Activated T-cell treated with anti-CD3 and anti-CD28 coated beads for 4 hours (primary cell): ENCODE measurements at regions not wholly inside any gene's neighbourhood (a gene's known extent, or its start where the extent isn't known, plus 50 kb on each side); places are given as distances from the start of the nearest gene placed in this dataset.
"Not testable (repeated sequence)": the region's sequence is repeated elsewhere in the genome, so short reads cannot be mapped to it uniquely, and the experiment has no call there.

ENCODE experiments used
- DNase-seq: peaks from one replicate; pipeline ENCODE4 v3.0.0-alpha.2; 2020

DNA sequence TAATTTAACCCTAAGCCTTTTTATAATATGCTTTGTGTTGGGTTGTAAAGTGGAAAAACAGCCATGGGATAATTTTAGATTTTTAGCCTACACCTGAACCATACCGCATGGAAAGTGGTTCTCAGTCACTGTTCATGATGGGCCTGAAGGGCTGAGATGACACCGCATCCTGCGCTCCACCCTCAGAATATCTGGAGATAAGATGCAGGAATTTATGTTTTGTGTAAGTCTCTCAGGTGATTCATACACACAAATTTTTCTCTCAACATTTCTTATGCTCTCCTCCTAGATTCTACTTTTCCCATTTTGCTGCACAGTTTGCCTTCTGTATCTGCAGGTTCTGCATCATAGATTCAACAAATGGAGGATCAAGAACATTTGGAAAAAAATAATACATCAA is 191.3 kb upstream of the PHACTR1 start:
- no peak for DNase-seq

DNA sequence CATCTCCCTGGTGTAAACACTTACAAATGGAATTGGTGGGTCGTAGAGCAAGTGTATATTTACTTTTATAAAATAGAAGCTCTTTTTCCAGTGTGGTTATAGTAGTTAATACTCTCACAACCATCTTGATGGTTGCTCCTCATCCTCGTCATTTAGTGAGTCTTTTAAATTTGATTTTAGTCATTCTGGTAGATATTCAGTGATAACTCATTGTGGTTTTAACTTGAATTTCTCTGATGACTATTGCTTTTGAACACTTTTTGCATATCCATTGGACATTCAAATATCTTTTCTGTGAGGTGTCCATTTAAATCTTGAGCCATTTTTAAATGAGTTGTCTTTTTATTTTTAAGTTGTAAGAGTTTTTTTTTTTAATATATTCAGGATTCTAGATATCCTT is 189.2 kb upstream of the PHACTR1 start:
- DNase-seq, result no peak

DNA sequence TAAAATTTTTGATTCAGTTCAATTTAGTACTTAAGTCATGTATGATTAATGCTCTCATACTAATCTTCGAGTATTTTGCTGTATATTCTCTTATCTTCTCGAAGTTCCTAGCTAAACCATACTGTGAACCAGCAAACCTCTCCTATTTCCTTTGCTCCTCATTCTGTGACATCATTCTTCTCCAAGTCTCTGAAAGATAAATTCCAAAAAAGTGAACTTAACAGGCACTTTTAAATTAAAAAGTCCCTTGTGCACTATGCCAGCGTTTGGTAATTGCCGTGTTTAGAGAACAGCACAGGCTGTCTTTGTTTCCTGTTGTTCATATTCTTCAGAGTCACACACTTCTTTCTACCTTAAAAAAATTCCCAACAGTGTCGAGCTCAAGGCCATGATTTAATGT is 188.4 kb upstream of the PHACTR1 start:
- DNase-seq, result no peak

DNA sequence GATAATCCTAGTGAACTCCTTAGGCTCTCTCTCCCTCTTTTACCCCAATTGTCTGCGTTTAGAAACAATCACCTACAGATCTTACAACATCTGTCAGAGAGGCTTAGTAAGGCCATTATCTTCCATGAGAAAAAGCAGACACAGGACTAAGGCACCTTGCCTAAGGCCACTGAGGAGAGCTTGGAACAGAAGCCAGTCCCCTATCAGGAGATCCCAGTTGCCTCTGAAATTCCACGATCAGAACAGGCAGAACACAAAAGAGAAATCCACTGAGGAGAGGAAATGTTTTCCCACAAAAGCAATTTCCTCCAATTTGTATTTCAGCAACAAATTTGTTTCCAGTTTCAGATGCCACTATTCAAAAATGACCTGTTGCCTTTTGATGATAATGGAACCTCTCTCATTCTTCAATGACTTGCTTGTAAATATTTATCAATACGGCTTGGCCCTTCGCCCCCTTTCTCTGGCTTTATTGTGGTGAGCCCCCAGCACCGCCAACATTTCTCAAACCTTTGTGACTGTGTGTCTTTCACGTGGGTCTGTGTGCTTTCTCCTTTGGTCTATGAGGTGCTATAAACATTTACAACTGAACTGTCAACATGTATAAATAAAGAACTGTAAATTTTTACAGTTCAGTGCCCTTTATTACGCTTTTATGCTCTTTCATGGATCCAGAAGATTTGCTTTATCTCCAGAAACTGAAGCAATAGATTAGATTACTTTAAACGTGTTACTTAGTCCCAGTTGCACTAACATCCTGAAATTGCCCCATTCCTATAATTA is 187.8 kb upstream of the PHACTR1 start:
- no peak for DNase-seq

DNA sequence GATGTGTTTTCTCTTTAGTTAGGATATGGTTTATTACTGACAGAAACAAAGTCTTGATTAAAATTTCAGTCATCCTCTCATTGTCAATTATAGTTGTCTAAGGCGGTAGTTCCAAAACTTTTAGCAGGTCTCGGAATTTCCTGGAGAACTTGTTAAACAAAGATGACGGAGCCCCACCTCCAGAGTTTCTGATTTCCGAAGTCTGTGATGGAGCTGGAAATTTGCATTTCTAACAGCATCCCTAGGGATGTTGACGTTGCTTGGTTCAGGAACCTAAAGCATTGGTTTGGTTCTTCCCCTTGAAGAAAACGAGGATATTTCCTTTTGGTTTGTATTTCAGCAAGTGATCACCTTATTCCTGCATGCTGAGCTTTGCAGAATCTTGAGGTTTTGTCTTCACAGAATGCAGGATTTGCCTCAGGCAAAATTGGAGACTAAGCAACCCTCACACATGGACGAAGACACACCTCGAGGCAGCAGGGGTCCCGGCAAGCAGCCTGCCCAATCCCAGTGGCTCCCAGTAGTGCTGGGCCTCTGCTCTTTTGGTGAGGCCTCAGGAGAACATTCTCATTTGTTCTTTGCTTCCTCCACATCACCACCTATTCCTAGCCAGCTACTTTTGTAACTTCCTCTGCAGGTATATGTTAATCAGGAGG is 187.1 kb upstream of the PHACTR1 start:
- DNase-seq, result no peak

DNA sequence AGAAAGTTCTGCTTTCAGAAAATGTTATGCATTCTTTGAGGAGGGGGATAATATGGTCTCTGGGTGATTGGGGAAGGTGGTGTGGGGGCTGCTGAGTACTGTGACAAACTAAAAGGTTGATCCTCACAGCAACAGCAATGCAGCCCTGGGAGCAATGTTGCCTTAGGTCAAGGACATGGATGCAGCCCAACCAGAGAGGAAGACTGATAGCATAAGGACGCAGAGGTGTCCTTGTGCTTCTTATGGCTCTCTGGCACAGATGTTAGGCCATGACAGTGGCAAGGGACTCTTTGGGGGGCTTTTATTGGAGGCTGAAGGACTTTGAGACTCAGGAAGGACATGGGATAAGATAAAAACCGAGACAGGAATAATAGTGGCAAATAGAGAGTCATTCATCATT is 186.2 kb upstream of the PHACTR1 start:
- DNase-seq, result no peak

DNA sequence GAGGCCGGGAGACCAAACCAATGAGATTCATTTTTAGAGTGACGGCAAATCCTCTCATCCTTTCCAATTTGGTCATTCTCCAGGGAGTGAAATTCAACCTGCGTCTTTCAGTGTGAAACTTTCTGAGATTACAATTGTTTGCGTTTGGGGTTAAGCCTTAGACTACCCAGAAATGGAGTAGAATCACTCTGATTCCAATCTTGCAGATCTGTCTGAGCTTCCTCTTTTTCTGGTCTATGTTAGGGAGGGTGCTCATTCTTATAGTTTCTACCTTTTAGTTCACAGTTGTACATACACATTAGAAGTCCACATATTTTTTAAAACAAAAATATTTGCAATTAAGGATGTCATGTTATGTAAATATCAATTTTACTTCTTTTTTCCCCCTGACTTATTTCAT is 183.0 kb upstream of the PHACTR1 start:
- DNase-seq, result no peak

DNA sequence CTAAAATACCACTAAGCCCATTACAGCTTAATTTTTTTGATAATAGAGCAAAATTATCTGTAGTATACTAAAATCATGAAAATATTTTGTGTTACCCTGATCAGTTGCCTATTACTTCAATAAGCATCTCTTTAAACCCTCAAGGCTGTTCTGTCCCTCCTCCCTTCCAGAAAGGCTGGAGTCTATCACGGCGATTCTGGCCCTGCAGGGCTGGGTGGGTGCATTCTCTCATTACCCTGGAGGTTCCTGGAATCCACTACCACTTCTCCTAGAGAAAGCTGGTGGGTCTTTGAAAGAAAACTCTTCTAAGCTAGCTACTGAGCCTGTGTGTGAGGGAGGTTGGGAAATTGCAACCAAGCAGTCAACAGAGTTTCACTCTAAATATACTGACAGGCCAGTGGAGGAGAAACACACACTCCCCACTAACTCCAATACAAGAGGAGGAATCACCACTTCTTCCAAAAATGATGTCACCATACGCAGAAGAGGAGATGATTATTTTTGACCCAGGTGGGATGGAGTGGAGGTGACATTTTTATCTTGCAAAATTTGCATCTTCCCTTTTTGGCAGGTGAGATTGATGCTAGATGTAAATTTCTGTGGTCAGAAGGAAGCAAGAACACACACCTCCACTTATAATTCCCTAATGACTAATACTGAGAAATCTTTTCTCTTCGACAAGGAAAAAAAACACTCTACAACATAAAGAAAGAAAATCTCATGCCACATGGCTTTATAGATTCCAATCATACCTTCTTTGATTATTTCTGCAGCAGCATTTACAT is 182.3 kb upstream of the PHACTR1 start:
- no peak for DNase-seq

DNA sequence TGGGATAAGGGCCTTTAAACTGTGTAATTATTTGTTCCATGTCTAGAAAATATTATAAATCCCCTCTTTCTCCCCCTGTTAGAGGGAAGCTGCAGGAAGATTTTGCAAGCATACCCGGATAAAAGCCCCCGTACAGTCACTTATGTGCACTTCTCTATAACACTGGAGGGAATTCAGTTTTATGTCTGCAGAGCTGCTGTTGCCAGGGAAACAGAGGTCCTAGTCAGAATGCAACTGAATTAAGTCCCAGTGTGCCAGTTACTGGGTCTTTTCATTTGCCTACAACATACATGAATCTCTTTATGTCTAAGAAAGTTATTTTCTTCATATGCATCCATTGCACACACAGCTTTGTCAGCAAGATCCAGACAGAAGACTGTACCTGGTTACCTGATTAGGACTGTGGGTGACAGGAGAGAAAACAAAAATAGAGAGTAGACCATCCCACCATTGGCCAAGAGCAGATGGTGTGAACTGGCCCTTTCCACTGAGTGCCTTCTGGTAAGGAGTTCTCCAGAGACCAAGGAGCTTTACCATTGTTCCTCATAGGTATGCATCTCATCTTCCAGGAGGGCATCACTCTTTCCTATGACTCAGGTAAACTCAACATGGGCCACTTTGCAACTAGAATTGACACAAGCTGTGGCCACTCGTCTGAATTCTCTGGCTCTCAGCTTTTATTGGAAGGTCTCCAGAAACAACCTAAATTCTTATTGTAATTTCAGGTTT is 180.8 kb upstream of the PHACTR1 start:
- DNase-seq, result no peak

DNA sequence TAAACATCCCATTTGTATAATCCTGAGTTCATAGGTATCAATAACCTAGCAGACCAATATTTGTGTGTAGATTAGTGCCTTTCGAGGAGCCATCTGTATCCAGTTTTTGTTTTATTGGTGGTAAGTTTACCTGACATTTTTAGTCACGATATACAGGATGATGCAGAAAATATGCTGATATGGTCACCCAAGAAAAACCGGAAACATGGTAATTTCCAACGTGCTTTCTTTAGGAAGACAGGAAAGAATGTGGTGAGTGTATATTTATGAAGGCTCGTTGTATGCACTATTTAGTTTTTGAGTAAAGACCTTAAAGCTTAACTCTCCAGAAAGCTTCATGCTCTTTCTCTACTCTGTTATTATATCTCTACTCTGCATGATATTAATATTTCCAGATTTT is 180.2 kb upstream of the PHACTR1 start:
- DNase-seq, result no peak

DNA sequence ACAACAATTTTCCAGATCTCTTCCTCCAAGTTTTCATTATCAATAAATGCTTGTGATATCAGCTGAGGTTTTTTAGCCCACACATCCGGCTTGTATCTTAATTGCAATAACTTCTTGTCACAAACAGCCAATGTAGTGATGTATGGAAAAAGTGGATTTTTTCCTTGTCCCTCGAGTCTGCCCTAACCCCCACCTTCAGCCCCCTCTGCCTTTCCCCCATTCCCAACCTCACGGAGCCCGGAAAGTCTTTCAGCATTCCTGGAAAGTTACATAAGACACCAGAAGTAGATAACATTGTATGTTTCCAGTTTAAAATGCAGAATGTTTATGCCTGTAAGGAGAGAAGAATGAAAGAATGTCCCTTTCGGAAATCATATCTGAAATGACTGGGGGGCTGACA is 179.2 kb upstream of the PHACTR1 start:
- no peak for DNase-seq

DNA sequence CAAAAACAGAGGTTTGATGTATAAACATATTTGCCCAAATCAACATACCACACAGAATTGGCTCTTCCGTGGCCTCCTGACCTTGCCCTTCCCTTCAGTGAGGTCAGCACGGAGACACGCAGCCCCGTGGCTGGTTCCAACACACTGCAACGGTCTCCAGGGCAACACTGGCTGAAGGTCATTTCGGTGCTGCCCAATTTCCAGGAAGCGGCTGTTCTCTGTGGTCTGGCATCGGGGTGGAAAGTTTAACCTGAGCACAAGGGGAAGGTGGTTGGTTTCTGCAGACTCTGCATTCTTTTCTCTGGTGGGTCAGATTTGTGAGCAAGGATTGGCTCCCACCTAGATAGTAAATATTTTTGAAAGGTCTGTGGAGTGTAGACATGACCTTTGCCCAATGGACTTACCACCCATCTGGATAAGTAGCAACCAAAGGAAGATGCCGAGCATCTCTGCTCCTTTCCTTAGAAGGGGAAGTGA is 177.6 kb upstream of the PHACTR1 start:
- DNase-seq, result no peak

DNA sequence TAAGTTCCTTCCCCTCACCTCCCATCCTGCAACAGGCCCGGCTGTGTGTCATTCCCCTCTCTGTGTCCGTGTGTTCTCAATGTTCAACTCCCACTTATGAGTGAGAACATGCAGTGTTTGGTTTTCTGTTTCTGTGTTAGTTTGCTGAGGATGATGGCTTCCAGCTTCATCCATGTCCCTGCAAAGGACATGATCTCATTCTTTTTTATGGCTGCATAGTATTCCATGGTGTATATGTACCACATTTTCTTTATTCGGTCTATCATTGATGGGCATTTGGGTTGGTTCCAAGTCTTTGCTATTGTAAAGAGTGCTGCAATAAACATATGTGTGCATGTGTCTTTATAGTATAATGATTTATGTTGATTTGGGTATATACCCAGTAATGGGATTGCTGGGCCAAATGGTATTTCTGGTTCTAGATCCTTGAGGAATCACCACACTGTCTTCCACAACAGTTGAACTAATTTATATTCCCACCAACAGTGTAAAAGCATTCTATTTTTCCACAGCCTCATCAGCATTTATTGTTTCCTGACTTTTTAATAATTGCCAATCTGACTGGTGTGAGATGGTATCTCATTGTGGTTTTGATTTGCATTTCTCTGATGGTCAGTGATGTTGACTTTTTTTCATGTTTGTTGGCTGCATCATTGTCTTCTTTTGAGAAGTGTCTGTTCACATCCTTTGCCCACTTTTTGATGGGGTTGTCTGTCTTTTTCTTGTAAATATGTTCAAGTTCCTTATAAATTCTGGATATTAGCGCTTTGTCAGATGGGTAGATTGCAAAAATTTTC is 174.1 kb upstream of the PHACTR1 start:
- DNase-seq, result not testable (repeated sequence)

DNA sequence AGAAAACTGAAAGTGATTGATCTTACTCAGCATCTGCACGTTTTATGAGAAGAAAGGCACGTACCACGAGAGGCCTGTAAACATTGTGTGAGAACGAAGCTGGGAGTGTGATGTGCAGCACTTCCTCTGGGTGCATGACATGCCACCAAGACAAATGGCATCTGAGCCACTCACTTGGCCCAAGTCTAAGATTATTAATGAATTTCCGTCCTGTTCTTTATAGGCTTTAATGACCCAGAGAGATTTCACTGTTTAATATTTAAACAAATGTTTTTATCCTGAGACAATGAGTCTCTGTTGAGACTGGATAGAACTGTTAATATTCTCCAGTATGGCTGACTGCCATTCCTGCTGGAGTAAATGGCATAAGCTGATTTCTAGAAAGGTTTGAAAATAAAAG is 172.6 kb upstream of the PHACTR1 start:
- no peak for DNase-seq

DNA sequence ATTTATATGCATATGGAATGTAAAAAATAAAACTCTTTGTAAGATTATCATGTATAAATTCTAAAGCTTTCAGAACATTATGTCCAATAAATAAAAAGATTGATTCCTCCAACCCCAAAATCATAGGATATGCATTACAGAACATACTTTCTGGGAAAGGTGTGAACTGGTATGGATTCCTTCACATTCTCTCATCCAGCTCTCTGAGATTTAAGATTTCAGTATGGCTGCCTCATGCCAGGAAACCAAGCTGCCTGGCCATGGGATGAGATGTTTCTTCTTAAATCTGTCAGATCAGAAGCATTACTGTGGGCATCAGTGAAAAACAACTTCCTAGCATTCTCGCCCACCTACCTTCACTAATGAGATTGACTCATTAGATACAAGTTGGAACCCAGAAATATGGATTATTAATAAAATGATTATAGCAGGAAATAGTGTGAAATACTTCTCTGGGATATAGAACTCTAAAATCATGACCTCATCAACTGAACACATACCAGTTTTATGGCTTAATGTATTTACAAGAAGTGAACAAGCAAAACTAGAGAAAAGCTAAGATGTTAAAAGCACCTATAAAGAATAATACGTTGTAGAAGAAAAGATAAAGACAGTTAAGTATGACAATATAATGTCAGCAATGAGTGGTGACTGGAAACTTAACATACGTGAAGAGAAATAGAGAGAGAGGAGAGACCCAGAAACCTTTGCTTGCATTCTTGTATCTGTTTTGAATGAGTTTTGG is 171.6 kb upstream of the PHACTR1 start:
- no peak for DNase-seq

DNA sequence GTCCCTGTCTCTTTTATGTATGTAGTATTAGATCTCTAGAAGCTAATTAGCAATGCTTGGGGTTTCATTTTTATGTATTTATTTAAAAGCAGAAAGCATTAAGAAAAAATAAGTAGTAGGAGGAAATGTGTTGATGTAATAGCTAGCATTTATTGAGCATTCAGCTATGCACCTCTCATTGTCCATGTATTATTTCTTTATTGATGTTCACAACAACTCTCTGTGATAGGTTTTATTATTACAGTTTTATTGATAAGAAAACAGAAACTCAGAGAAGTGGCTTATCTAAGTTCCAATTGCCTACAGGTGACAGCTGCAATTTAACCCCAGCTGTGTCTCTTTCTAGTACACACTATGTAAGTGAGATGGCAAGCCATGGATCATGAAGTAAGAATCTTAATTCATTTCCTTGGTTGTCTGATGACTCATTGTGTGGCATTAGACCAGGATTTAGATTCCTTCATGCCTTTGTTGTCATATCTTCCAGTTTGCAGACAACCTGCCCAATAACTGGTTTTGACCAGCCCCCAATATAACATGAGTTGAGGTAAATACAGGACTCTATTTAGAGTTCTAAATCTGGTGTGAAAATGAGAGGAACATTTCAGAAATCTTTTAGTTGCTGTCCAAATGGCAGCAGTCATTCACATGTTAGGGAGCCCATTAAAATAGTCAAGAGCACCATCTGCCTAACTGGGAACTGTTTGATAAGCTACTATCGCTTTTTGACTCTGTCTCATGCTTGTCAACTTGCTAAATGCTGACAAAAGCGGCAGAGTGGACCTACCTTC is 170.8 kb upstream of the PHACTR1 start:
- no peak for DNase-seq

DNA sequence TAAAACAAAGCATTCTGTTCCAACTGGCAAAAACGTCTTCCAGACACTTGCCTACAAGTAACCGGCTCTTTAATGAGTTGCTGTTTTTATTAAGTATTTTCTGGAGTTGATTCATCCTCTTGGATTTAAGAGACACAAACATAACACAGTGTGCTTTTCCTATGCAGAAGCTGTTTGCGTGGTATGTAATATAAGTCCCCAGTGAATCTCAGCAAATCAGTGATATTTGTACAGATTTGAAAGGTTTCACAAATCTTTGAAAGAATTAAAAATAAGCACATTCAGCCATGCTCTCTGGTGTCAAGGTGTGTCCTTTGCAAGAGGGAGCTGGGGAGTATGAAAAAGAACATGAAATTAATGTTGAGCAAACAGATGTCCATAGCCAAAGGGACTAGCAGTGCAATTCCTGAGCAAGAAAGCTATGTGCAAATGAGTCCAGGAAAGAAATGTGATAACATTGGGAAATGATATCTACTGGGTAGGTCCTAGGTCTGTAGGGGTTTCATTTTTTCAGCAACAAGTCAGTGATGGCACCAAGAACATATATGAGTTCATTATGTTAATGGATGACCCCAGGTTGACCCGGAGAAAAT is 170.1 kb upstream of the PHACTR1 start:
- DNase-seq, result no peak

DNA sequence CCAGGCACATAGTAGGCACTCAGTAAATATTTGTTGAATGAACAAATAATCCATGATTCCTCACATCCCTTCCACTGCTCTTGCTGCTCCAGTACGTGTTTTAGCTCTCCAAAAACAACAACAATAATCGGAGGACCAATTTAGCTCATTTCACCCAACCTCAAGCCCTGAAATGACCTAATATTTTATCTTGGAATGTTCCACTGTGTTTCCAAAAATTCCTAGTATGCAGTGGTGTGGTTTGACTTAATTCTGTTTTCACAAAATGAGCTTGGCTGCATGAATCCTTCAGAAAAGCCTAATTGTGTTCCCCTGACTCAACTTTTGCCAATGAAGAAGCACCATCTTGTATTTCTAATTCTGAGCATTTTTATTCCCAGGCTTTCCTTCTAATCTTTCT is 168.0 kb upstream of the PHACTR1 start:
- no peak for DNase-seq

DNA sequence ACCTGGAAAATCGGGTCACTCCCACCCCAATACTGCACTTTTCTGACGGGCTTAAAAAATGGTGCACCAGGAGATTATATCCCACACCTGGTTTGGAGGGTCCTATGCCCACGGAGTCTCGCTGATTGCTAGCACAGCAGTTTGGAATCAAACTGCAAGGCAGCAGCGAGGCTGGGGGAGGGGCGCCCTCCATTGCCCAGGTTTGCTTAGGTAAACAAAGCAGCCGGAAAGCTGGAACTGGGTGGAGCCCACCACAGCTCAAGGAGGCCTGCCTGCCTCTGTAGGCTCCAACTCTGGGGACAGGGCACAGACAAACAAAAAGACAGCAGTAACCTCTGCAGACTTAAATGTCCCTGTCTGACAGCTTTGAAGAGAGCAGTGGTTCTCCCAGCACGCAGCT is 167.1 kb upstream of the PHACTR1 start:
- not testable (repeated sequence) for DNase-seq

DNA sequence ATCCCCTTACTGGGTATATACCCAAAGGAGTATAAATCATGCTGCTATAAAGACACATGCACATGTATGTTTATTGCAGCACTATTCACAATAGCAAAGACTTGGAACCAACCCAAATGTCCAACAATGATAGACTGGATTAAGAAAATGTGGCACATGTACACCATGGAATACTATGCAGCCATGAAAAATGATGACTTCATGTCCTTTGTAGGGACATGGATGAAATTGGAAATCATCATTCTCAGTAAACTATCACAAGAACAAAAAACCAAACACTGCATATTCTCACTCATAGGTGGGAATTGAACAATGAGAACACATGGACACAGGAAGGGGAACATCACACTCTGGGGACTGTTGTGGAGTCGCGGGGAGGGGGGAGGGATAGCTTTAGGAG is 161.7 kb upstream of the PHACTR1 start:
- DNase-seq, result not testable (repeated sequence)
